ENCODE measurements at regions not wholly inside any gene's neighbourhood (a gene's known extent, or its start where the extent isn't known, plus 50 kb on each side); places are given as distances from the start of the nearest gene placed in this dataset.

- TF ChIP-seq CTCF (IDR thresholded peaks at IDR 0.05; ENCODE audit: poor library complexity) (no peak), EZH2 (IDR thresholded peaks at IDR 0.05; ENCODE audit: borderline replicate concordance) (no peak), EZH2phosphoT487 (IDR thresholded peaks at IDR 0.05; ENCODE audit: low read depth, severe bottlenecking, unreplicated experiment) (no peak)
Observed at GRCh38 chr13:100853434-100853833, 178.8 kb upstream of the TMTC4 start.

All from hepatocyte (in vitro differentiated cells).